Neural cell (in vitro differentiated cells): ENCODE measurements at regions not wholly inside any gene's neighbourhood (a gene's known extent, or its start where the extent isn't known, plus 50 kb on each side); places are given as distances from the start of the nearest gene placed in this dataset.

ENCODE experiments used
- EP300 ChIP-seq: fragments of 450-650 bp; conservative IDR thresholded peaks from 2 replicates; pipeline ENCODE4 v1.6.1; 2014; ENCODE audit warnings: antibody characterized with exemption, mild to moderate bottlenecking, moderate library complexity; ENCODE audit not compliant: poor library complexity, severe bottlenecking
- EZH2 ChIP-seq: fragments of 200-600, 300-800 bp; shearing (Covaris generic), sonication (generic); IDR thresholded peaks from 2 replicates; pipeline ENCODE4 v1.6.1; 2014; ENCODE audit warnings: antibody characterized with exemption, low read length, borderline replicate concordance, mild to moderate bottlenecking; ENCODE audit not compliant: insufficient read depth, poor library complexity, severe bottlenecking
- MXI1 ChIP-seq: fragments of 450-650 bp; conservative IDR thresholded peaks from 2 replicates; pipeline ENCODE4 v1.6.1; 2014; ENCODE audit warnings: antibody characterized with exemption, mild to moderate bottlenecking; ENCODE audit not compliant: poor library complexity, severe bottlenecking
- POLR2AphosphoS5 ChIP-seq: IDR thresholded peaks from 2 replicates; pipeline ENCODE4 v1.6.1; 2012
- RAD21 ChIP-seq: fragments of 450-650 bp; conservative IDR thresholded peaks from 2 replicates; pipeline ENCODE4 v1.6.1; 2014; ENCODE audit warnings: antibody characterized with exemption, mild to moderate bottlenecking, moderate library complexity
- TF ChIP-seq, protein P1 (sequence below): fragments of 450-650 bp; IDR thresholded peaks from 2 replicates; pipeline ENCODE4 v1.5.1; 2014; ENCODE audit warnings: antibody characterized with exemption, mild to moderate bottlenecking, moderate library complexity; ENCODE audit not compliant: poor library complexity, severe bottlenecking
- TF ChIP-seq, protein P2 (sequence below): IDR thresholded peaks from 2 replicates; pipeline ENCODE4 v1.6.1; 2012; ENCODE audit warnings: borderline replicate concordance

DNA sequence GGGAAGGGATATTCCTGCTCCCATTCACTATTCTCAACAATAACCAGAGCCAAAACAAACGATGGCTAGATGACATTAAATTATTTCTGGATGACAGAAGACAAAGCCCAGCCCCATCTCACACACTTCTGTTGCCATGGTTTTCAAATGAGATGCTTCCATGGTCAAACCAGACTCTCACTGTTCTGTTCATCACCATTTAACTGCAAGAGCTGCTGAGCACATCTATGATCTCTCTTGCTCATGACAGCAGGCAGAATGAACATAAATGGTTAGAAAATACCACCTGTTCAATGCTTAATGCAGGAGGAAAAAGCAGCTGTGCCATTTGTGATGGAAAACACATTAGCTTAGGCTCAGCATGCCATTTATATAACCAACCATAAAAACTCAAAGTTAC, 758.6 kb upstream of the ZWINT start:
- TF ChIP-seq, protein P1, sequence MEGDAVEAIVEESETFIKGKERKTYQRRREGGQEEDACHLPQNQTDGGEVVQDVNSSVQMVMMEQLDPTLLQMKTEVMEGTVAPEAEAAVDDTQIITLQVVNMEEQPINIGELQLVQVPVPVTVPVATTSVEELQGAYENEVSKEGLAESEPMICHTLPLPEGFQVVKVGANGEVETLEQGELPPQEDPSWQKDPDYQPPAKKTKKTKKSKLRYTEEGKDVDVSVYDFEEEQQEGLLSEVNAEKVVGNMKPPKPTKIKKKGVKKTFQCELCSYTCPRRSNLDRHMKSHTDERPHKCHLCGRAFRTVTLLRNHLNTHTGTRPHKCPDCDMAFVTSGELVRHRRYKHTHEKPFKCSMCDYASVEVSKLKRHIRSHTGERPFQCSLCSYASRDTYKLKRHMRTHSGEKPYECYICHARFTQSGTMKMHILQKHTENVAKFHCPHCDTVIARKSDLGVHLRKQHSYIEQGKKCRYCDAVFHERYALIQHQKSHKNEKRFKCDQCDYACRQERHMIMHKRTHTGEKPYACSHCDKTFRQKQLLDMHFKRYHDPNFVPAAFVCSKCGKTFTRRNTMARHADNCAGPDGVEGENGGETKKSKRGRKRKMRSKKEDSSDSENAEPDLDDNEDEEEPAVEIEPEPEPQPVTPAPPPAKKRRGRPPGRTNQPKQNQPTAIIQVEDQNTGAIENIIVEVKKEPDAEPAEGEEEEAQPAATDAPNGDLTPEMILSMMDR, result no peak
- TF ChIP-seq EZH2 (no peak), POLR2AphosphoS5 (peak; percentile 89), RAD21 (peak; percentile 40), EP300 (peak; percentile 86), MXI1 (no peak)
- TF ChIP-seq, protein P2, sequence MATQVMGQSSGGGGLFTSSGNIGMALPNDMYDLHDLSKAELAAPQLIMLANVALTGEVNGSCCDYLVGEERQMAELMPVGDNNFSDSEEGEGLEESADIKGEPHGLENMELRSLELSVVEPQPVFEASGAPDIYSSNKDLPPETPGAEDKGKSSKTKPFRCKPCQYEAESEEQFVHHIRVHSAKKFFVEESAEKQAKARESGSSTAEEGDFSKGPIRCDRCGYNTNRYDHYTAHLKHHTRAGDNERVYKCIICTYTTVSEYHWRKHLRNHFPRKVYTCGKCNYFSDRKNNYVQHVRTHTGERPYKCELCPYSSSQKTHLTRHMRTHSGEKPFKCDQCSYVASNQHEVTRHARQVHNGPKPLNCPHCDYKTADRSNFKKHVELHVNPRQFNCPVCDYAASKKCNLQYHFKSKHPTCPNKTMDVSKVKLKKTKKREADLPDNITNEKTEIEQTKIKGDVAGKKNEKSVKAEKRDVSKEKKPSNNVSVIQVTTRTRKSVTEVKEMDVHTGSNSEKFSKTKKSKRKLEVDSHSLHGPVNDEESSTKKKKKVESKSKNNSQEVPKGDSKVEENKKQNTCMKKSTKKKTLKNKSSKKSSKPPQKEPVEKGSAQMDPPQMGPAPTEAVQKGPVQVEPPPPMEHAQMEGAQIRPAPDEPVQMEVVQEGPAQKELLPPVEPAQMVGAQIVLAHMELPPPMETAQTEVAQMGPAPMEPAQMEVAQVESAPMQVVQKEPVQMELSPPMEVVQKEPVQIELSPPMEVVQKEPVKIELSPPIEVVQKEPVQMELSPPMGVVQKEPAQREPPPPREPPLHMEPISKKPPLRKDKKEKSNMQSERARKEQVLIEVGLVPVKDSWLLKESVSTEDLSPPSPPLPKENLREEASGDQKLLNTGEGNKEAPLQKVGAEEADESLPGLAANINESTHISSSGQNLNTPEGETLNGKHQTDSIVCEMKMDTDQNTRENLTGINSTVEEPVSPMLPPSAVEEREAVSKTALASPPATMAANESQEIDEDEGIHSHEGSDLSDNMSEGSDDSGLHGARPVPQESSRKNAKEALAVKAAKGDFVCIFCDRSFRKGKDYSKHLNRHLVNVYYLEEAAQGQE, result no peak
